ENCODE measurements at regions not wholly inside any gene's neighbourhood (a gene's known extent, or its start where the extent isn't known, plus 50 kb on each side); places are given as distances from the start of the nearest gene placed in this dataset.

DNA sequence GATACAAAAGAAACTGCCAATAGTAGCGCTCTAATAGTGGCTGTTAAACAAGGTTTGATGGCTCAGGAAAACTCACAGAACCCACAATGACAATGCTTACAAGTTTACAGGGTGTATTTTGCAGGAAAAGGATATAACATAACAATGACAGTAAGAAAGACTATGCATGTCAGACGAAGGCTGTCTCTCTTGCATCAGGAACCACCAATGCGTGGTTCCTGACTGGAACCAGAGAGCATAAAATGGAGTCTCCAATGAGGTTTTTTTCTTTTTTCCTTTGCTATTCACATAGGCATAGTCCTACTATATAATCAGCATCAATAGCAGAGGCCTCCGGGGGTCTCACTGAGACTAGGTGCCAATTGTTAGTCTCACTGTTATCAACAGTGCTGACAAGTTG, 120.4 kb upstream of the STEAP1 start:
- H2BK5ac ChIP-seq (ENCODE audit: low read depth, low read length, poor library complexity, severe bottlenecking) = no peak overlapping the region
- dilution Hi-C loops (cut with HindIII; ENCODE audit: low sequenced_read_pairs, unreplicated experiment) = no loop called here
- H2AK5ac ChIP-seq (ENCODE audit: low read depth, low read length) = no peak overlapping the region
- H3K14ac ChIP-seq (replicated peaks; ENCODE audit: low read depth, low read length) = no peak overlapping the region
- in situ Hi-C loops (cut with MboI; ENCODE audit: low sequenced_read_pairs) = no loop called here
- ChIA-PET POLR2A (ENCODE audit: unreplicated experiment) (no interaction called here), CTCF (no interaction called here)
- H3K79me1 ChIP-seq (ENCODE audit: low read depth in 1 of 2, low read length in 2 of 2) = no peaks in the 10 kb centered on the region
- H3K23ac ChIP-seq (ENCODE audit: low read depth, low read length) = no peak overlapping the region
- no peak overlapping the region for H3K9ac ChIP-seq (ENCODE audit: low read depth, low read length)
- no peak overlapping the region for H3K27ac ChIP-seq (ENCODE audit: insufficient read depth, low read length)
- no peaks in the 10 kb centered on the region for H4K20me1 ChIP-seq (ENCODE audit: insufficient read depth, low read length)
- H3K9me3 ChIP-seq (ENCODE audit: control insufficient read depth, insufficient read depth, low read length) = no peaks in the 10 kb centered on the region
- no peak overlapping the region for H3K56ac ChIP-seq (ENCODE audit: extremely low read depth, insufficient read depth, low read length)
- H3K4me2 ChIP-seq (ENCODE audit: low read depth, low read length) = no peak overlapping the region
- no peaks in the 10 kb centered on the region for H3K36me3 ChIP-seq (ENCODE audit: control insufficient read depth, insufficient read depth, low read length)
- H4K5ac ChIP-seq (ENCODE audit: low read depth, low read length) = no peak overlapping the region
- 20% methylated on average over 1 of the region's 4 CpGs; no CpG with 5 or more reads in 1 of the 2 experiments for WGBS, 2 experiments (ENCODE audit: extremely low coverage in 2 of 2, insufficient read length in 1 of 2)
- DNase-seq = no peak
- TF ChIP-seq CHD1 (IDR thresholded peaks at IDR 0.05; ENCODE audit: low read depth, low read length) (no peak), NFE2L2 (IDR thresholded peaks at IDR 0.05; ENCODE audit: low read depth, low read length) (no peak), MAFK (IDR thresholded peaks at IDR 0.05; ENCODE audit: low read depth, low read length) (no peak), FOS (IDR thresholded peaks at IDR 0.05; ENCODE audit: low read depth, low read length) (no peak), MAZ (IDR thresholded peaks at IDR 0.05; ENCODE audit: borderline replicate concordance, low read depth, low read length) (no peak), SMC3 (IDR thresholded peaks at IDR 0.05; ENCODE audit: low read depth, low read length) (no peak), MXI1 (IDR thresholded peaks at IDR 0.05; ENCODE audit: borderline replicate concordance, low read depth, low read length) (no peak), RFX5 (IDR thresholded peaks at IDR 0.05; ENCODE audit: low read depth, low read length) (no peak), BHLHE40 (IDR thresholded peaks at IDR 0.05; ENCODE audit: low read depth, low read length) (no peak), CEBPB (IDR thresholded peaks at IDR 0.05; ENCODE audit: low read depth, low read length) (no peak), POLR2A (IDR thresholded peaks at IDR 0.05; ENCODE audit: low read depth, low read length) (no peak), RCOR1 (IDR thresholded peaks at IDR 0.05; ENCODE audit: insufficient replicate concordance, low read length) (no peak)
- TF ChIP-seq, protein P1, sequence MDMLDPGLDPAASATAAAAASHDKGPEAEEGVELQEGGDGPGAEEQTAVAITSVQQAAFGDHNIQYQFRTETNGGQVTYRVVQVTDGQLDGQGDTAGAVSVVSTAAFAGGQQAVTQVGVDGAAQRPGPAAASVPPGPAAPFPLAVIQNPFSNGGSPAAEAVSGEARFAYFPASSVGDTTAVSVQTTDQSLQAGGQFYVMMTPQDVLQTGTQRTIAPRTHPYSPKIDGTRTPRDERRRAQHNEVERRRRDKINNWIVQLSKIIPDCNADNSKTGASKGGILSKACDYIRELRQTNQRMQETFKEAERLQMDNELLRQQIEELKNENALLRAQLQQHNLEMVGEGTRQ (IDR thresholded peaks at IDR 0.05; ENCODE audit: low read depth, low read length) = no peak
- TF ChIP-seq, protein P2, sequence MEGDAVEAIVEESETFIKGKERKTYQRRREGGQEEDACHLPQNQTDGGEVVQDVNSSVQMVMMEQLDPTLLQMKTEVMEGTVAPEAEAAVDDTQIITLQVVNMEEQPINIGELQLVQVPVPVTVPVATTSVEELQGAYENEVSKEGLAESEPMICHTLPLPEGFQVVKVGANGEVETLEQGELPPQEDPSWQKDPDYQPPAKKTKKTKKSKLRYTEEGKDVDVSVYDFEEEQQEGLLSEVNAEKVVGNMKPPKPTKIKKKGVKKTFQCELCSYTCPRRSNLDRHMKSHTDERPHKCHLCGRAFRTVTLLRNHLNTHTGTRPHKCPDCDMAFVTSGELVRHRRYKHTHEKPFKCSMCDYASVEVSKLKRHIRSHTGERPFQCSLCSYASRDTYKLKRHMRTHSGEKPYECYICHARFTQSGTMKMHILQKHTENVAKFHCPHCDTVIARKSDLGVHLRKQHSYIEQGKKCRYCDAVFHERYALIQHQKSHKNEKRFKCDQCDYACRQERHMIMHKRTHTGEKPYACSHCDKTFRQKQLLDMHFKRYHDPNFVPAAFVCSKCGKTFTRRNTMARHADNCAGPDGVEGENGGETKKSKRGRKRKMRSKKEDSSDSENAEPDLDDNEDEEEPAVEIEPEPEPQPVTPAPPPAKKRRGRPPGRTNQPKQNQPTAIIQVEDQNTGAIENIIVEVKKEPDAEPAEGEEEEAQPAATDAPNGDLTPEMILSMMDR (conservative IDR thresholded peaks at IDR 0.05; ENCODE audit: low read depth, low read length) = no peak
- TF ChIP-seq, protein P3, sequence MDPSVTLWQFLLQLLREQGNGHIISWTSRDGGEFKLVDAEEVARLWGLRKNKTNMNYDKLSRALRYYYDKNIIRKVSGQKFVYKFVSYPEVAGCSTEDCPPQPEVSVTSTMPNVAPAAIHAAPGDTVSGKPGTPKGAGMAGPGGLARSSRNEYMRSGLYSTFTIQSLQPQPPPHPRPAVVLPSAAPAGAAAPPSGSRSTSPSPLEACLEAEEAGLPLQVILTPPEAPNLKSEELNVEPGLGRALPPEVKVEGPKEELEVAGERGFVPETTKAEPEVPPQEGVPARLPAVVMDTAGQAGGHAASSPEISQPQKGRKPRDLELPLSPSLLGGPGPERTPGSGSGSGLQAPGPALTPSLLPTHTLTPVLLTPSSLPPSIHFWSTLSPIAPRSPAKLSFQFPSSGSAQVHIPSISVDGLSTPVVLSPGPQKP (IDR thresholded peaks at IDR 0.05; ENCODE audit: borderline replicate concordance, low read depth, low read length) = no peak
- no peak overlapping the region for H3K4ac ChIP-seq (ENCODE audit: low read depth, low read length)
- no peak overlapping the region for H2AK9ac ChIP-seq (replicated peaks; ENCODE audit: low read depth, low read length, poor library complexity)
- no TSS peak for BruUV-seq (replicated peaks)
- no peak overlapping the region for H3K4me3 ChIP-seq (ENCODE audit: insufficient read depth, low read depth, low read length)
- H3K18ac ChIP-seq (ENCODE audit: low read depth, low read length) = no peak overlapping the region
- H4K91ac ChIP-seq (ENCODE audit: insufficient read depth, low read depth, low read length) = no peak overlapping the region
- no peak overlapping the region for H4K8ac ChIP-seq (ENCODE audit: low read depth in 2 of 2, low read length in 2 of 2)
- no peak overlapping the region for H2BK15ac ChIP-seq (ENCODE audit: low read depth, low read length)
- no peak overlapping the region for H2BK20ac ChIP-seq (ENCODE audit: low read depth, low read length)
- no peaks in the 10 kb centered on the region for H3K27me3 ChIP-seq (ENCODE audit: control insufficient read depth, insufficient read depth, low read length)
- no peak overlapping the region for H2AFZ ChIP-seq (replicated peaks; ENCODE audit: low read length, poor library complexity)
- no peak for ATAC-seq (ENCODE audit: low read depth)
- H3K9me1 ChIP-seq (ENCODE audit: insufficient read depth, low read length) = no peaks in the 10 kb centered on the region
- no peak overlapping the region for H2BK120ac ChIP-seq (ENCODE audit: low read depth, low read length)
- H3K4me1 ChIP-seq (ENCODE audit: control insufficient read depth, insufficient read depth, low read length) = no peaks in the 10 kb centered on the region
- intact Hi-C loops (cut with micrococcal nuclease) = no loop called here

Measured in IMR-90 (cell line).